Spleen (tissue), 11 donors: ENCODE measurements at regions not wholly inside any gene's neighbourhood (a gene's known extent, or its start where the extent isn't known, plus 50 kb on each side); places are given as distances from the start of the nearest gene placed in this dataset.

Experiments
- DNase-seq: peaks from one replicate; pipeline ENCODE4 v3.0.0-alpha.2; 2020
- H3K27ac ChIP-seq, 8 donors: fragments of 200-600 bp; sonication (generic) in 7 of 8; 1 replicate in 4 of 8; 2 replicates in 4 of 8; pipeline versions ENCODE4 v1.5.0 to v1.8.0; 2016 to 2021; ENCODE audit warnings: inconsistent platforms in 4 of 8, mild to moderate bottlenecking in 4 of 8, moderate library complexity in 1 of 8
- H3K27me3 ChIP-seq, 7 donors: fragments of 200-600 bp; sonication (generic) in 6 of 7; replicated peaks in 1 of 7; 1 replicate in 4 of 7; 2 replicates in 3 of 7; pipeline versions ENCODE4 v1.5.0 to v1.8.0; 2016 to 2021; ENCODE audit warnings: inconsistent platforms in 3 of 7, mild to moderate bottlenecking in 1 of 7
- H3K36me3 ChIP-seq, 6 donors: fragments of 200-600 bp; sonication (generic) in 5 of 6; 1 replicate in 4 of 6; 2 replicates in 2 of 6; pipeline versions ENCODE4 v1.5.0 to v1.8.0; 2016 to 2021; ENCODE audit warnings: inconsistent platforms in 2 of 6
- H3K4me1 ChIP-seq, 6 donors: fragments of 200-600 bp; sonication (generic) in 5 of 6; 1 replicate in 3 of 6; 2 replicates in 3 of 6; pipeline versions ENCODE4 v1.5.0 to v1.8.0; 2016 to 2021; ENCODE audit warnings: inconsistent platforms in 3 of 6
- H3K4me3 ChIP-seq, 8 donors: fragments of 200-600 bp; sonication (generic) in 7 of 8; 1 replicate in 4 of 8; 2 replicates in 4 of 8; pipeline versions ENCODE4 v1.5.0 to v1.8.0; 2016 to 2021; ENCODE audit warnings: inconsistent platforms in 4 of 8, mild to moderate bottlenecking in 4 of 8, moderate library complexity in 2 of 8
- H3K9me3 ChIP-seq, 8 donors: fragments of 200-600 bp; sonication (generic) in 7 of 8; 1 replicate in 4 of 8; 2 replicates in 4 of 8; pipeline versions ENCODE4 v1.5.0 to v1.8.0; 2016 to 2021; ENCODE audit warnings: inconsistent platforms in 4 of 8
- POLR2A ChIP-seq, 3 donors: fragments of 450-650 bp; IDR thresholded peaks; one replicate each; pipeline ENCODE4 v1.5.1; 2017; ENCODE audit warnings: antibody characterized with exemption in 3 of 3, mild to moderate bottlenecking in 1 of 3
- POLR2AphosphoS5 ChIP-seq, 3 donors: sonication (generic); formaldehyde crosslinking; IDR thresholded peaks; one replicate each; pipeline ENCODE4 v1.5.1; 2017; ENCODE audit warnings: antibody characterized with exemption in 3 of 3
- WGBS, 5 donors: extraction: QIAGEN DNeasy Blood & Tissue Kit in 3 of 5; methylation state at CpG; one replicate each; pipeline versions ENCODE4 v1.1.5 to v1.1.7; 2013 to 2018; 5-methylcytosine and 5-hydroxymethylcytosine counted together
- intact Hi-C: fragments of 100-400 bp; cut with DNase I; formaldehyde crosslinking; loops from one replicate; pipeline ENCODE4 v1.15.0; 2023; ENCODE audit warnings: low total_unique reads
- TF ChIP-seq, protein P1 (sequence below), 11 experiments: fragments of 200-600 bp in 7 of 11; fragments of 450-650 bp in 4 of 11; sonication (generic) in 4 of 11; IDR thresholded peaks in 8 of 11; conservative IDR thresholded peaks in 3 of 11; 1 replicate in 7 of 11; 2 replicates in 4 of 11; pipeline versions ENCODE4 v1.4.0 to v1.8.0; 2016 to 2021; ENCODE audit warnings: antibody characterized with exemption in 11 of 11, inconsistent platforms in 4 of 11, mild to moderate bottlenecking in 1 of 11
- donor health status: healthy with polysubstance abuse.
- donor health status: DM: no; HTN: no; CAD: no; lungs with moderate emphysema.
- donor health status: DM: no; HTN: no; CAD: no.
- donor health status: Bipolar disorder and iron deficiency.
- donor health status: healthy.
- donor health status: DM: no; HTN: no; CAD: no.
- donor health status: DM: yes; HTN: yes; CAD: no.

DNA sequence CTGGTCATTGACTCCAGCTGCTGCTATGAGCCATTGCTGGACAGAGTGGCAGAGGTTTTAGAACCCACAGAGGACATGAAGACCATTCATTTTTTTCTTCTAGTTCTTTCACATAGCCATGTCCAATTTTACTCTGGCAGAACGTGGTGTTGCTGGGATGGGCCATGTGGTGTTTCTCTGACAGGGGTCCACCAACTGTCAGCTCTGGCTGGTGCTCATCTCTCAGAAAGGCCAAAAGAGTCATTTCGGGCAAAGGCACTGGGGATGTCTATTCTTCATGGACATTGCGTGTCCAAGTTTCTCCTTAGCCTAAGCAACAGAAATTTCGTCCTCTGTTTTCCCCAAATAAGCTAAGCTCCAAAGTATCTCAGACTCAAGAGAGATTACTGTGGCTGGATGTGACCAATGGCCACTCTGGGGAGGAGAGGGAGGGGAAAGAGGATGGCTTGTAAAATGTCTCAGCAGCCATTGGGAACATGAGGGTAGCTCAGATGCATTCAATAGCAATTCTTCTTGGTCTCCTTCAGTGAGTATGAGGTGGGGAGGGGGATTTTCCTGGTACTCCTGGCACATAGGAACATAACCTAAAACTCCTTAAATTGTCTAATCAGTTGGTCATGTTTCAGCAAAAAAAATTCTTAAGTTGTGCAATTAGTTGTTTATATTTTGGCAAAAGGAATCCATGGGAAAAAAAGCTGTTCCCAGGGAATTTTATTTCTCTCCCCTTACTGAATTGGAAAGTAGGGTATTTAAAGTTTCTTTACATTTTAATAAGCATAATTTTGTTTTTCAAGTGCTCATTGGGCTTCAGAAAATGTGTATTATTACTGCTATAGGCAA is 131.6 kb upstream of the MITF start:
- Histone ChIP-seq H3K9me3 (peaks cover 0 to 11% (median 0%) of the 10 kb centered on the region in 8 donors), H3K27ac (no peak overlapping the region), H3K36me3 (no peaks in the 10 kb centered on the region), H3K4me1 (no peaks in the 10 kb centered on the region), H3K4me3 (no peak overlapping the region), H3K27me3 (no peaks in the 10 kb centered on the region)
- intact Hi-C loops, result no loop called here
- TF ChIP-seq POLR2AphosphoS5 (IDR thresholded peaks at IDR 0.05) (no peak), POLR2A (IDR thresholded peaks at IDR 0.05) (no peak)
- TF ChIP-seq, protein P1, sequence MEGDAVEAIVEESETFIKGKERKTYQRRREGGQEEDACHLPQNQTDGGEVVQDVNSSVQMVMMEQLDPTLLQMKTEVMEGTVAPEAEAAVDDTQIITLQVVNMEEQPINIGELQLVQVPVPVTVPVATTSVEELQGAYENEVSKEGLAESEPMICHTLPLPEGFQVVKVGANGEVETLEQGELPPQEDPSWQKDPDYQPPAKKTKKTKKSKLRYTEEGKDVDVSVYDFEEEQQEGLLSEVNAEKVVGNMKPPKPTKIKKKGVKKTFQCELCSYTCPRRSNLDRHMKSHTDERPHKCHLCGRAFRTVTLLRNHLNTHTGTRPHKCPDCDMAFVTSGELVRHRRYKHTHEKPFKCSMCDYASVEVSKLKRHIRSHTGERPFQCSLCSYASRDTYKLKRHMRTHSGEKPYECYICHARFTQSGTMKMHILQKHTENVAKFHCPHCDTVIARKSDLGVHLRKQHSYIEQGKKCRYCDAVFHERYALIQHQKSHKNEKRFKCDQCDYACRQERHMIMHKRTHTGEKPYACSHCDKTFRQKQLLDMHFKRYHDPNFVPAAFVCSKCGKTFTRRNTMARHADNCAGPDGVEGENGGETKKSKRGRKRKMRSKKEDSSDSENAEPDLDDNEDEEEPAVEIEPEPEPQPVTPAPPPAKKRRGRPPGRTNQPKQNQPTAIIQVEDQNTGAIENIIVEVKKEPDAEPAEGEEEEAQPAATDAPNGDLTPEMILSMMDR (IDR thresholded peaks at IDR 0.05 in 8 of 11, conservative IDR thresholded peaks at IDR 0.05 in 3 of 11), result no peak
- no peak for DNase-seq
- WGBS, 5 donors, result 78 to 90% (median 85%) methylated on average over 4 of the region's 4 CpGs

DNA sequence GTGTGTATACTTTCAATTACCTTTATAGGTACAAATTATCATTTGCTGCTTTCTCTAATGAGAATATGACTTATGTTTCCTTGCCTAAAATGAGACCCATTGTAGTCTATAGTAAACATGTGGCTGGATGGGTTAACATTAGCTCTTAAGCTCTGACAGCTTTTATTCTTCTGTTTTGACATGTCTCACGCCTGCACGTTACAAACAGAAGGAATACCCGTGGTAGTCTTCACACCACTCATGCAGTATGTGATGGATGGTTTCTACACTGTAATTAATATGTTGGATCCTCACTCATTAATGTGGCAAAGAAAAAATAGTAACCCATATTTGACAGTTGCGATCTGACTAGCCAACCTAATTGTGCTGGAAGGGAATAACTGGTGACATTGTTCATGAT is 133.4 kb upstream of the MITF start:
- no peak overlapping the region for H3K27ac ChIP-seq
- H3K9me3 ChIP-seq, result peaks cover 0 to 13% (median 3%) of the 10 kb centered on the region in 8 donors
- TF ChIP-seq POLR2A (IDR thresholded peaks at IDR 0.05) (no peak), POLR2AphosphoS5 (IDR thresholded peaks at IDR 0.05) (no peak)
- TF ChIP-seq, protein P1 (IDR thresholded peaks at IDR 0.05 in 8 of 11, conservative IDR thresholded peaks at IDR 0.05 in 3 of 11), result no peak
- H3K4me1 ChIP-seq, result no peaks in the 10 kb centered on the region
- no peak for DNase-seq
- no peaks in the 10 kb centered on the region for H3K27me3 ChIP-seq
- intact Hi-C loops, result no loop called here
- no peaks in the 10 kb centered on the region for H3K36me3 ChIP-seq
- 89 to 96% (median 94%) methylated on average over 4 of the region's 4 CpGs for WGBS, 5 donors
- no peak overlapping the region for H3K4me3 ChIP-seq

DNA sequence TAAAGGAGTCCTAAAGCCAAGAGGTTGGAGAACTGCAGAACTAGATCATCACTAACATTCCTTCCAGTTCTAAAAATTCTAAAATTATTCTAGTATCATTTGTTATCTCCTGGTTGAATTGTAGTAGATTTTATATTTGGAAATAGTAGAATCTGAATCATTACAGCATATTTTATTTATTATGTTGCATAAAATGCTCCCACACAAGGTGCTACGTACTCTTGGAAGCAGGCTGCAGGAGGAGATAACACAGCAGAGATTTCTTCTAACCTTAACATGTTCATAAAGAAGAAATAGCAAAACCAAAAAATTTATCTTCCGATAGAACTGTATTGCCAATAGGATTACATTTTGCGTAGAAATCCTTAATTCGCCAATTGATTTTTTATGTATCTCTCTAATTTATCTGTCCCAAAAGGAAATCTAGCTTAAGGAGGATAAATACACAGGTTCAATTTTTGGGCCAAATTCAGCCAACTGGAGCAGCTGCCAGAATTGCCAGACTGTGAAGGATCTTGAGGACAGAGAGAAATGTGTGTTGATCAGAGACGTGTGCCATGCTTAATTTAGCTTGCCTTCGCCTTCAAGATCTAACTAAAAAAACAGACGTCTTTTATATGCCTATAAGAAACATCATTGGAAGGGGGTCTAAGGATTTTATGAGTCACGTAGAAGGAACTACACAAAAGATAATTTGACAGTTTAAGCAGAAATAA is 134.4 kb upstream of the MITF start:
- no peak overlapping the region for H3K27ac ChIP-seq
- H3K36me3 ChIP-seq, result no peaks in the 10 kb centered on the region
- H3K27me3 ChIP-seq, result no peaks in the 10 kb centered on the region
- no peak overlapping the region for H3K4me3 ChIP-seq
- no peak for TF ChIP-seq POLR2A (IDR thresholded peaks at IDR 0.05)
- TF ChIP-seq, protein P1 (IDR thresholded peaks at IDR 0.05 in 8 of 11, conservative IDR thresholded peaks at IDR 0.05 in 3 of 11), result no peak
- TF ChIP-seq POLR2AphosphoS5 (IDR thresholded peaks at IDR 0.05), result no peak
- no peaks in the 10 kb centered on the region for H3K4me1 ChIP-seq
- H3K9me3 ChIP-seq, result peaks cover 0 to 21% (median 7%) of the 10 kb centered on the region in 8 donors
- intact Hi-C loops, result no loop called here
- WGBS, 5 donors, result 90 to 96% (median 93%) methylated on average over 8 of the region's 8 CpGs
- DNase-seq, result no peak

DNA sequence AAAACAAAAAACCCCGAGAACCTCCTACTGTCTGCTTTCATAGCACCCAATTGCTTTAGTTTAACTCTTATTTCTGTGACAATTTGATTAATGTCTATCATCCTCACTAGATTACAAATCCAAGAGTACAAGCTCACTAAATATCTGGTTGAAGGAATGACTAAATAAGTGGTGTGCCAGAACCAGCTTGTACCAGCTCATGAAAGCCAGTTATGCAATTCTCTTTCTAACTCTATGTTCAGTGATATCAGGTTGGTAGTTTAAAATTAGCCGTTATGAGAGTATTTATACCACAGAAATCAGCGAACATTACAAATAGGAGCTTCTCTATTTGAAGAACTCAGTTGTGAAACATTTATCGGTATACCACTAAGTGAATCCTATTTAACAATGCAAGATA is 137.2 kb upstream of the MITF start:
- H3K27ac ChIP-seq, result no peak overlapping the region
- no peak for DNase-seq
- H3K4me1 ChIP-seq, result no peaks in the 10 kb centered on the region
- no peak for TF ChIP-seq POLR2A (IDR thresholded peaks at IDR 0.05)
- TF ChIP-seq, protein P1 (IDR thresholded peaks at IDR 0.05 in 8 of 11, conservative IDR thresholded peaks at IDR 0.05 in 3 of 11), result no peak
- H3K27me3 ChIP-seq, result no peaks in the 10 kb centered on the region
- WGBS, 5 donors, result 92 to 96% (median 96%) methylated on average over 4 of the region's 4 CpGs
- H3K36me3 ChIP-seq, result no peaks in the 10 kb centered on the region
- intact Hi-C loops, result no loop called here
- no peak overlapping the region for H3K4me3 ChIP-seq
- peaks cover 0 to 16% (median 7%) of the 10 kb centered on the region in 8 donors for H3K9me3 ChIP-seq
